Activated CD4-positive, alpha-beta memory T cell treated with anti-CD3 and anti-CD28 coated beads for 36 hours (primary cell): ENCODE measurements at regions not wholly inside any gene's neighbourhood (a gene's known extent, or its start where the extent isn't known, plus 50 kb on each side); places are given as distances from the start of the nearest gene placed in this dataset.
"Not testable (repeated sequence)": the region's sequence is repeated elsewhere in the genome, so short reads cannot be mapped to it uniquely, and the experiment has no call there.

ENCODE experiments used
- CTCF ChIA-PET: fragments of 350-600 bp; sonication (Branson Sonifier 250); formaldehyde crosslinking; loops from one replicate; lab custom pipeline; 2021; ENCODE audit warnings: antibody characterized with exemption, inconsistent platforms; lab: Charles Lee
- POLR2A ChIA-PET: fragments of 350-600 bp; sonication (Branson Sonifier 250); formaldehyde crosslinking; loops from one replicate; lab custom pipeline; 2021; ENCODE audit warnings: antibody characterized with exemption; lab: Charles Lee
- DNase-seq: peaks from one replicate; pipeline ENCODE4 v3.0.0-alpha.2; 2020
- H3K27ac Mint-ChIP-seq: one replicate; pipeline ENCODE4 v1.8.0; 2021; ENCODE audit warnings: mixed read lengths
- H3K27me3 Mint-ChIP-seq: one replicate; pipeline ENCODE4 v1.8.0; 2021; ENCODE audit warnings: mixed read lengths
- H3K36me3 Mint-ChIP-seq: one replicate; pipeline ENCODE4 v1.8.0; 2021; ENCODE audit warnings: mixed read lengths
- H3K4me1 Mint-ChIP-seq: one replicate; pipeline ENCODE4 v1.8.0; 2021; ENCODE audit warnings: low read depth, mixed read lengths
- H3K4me3 Mint-ChIP-seq: one replicate; pipeline ENCODE4 v1.8.0; 2021; ENCODE audit warnings: mild to moderate bottlenecking, mixed read lengths
- H3K9me3 Mint-ChIP-seq: one replicate; pipeline ENCODE4 v1.8.0; 2021; ENCODE audit warnings: mixed read lengths
- intact Hi-C: fragments of 100-400 bp; cut with micrococcal nuclease; formaldehyde crosslinking; loops from one replicate; pipeline ENCODE4 v1.15.1; 2023

- H3K36me3 Mint-ChIP-seq, POLR2A ChIA-PET, H3K4me1 Mint-ChIP-seq, H3K27ac Mint-ChIP-seq, H3K9me3 Mint-ChIP-seq, H3K27me3 Mint-ChIP-seq: not testable (repeated sequence)
- peak; percentile 90 for DNase-seq
- peak overlapping the region; percentile 70 for H3K4me3 Mint-ChIP-seq
- CTCF ChIA-PET = interaction anchor here (0.7 to 9.0 kb wide), 33 partner anchors 10 to 447 kb away, joined by 3 to 139 read pairs (median 4); partner anchors contain the start of gene LPIN3
- intact Hi-C loops = loop anchor here (1.0 to 10.0 kb wide), 4 partner anchors 126 to 726 kb away; partner anchors contain the start of gene LPIN3
Measured at GRCh38 chr20:40968816-40969562, 59.6 kb upstream of the TOP1 start.

GRCh38 chr20:40970218-40970617, 58.4 kb upstream of the TOP1 start:
- Mint-ChIP-seq H3K27me3 (peaks cover 6% of the 10 kb centered on the region), H3K4me1 (peaks cover 10% of the 10 kb centered on the region), H3K4me3 (no peak overlapping the region), H3K9me3 (no peaks in the 10 kb centered on the region), H3K36me3 (no peaks in the 10 kb centered on the region), H3K27ac (no peak overlapping the region)
- POLR2A ChIA-PET = no interaction called here
- intact Hi-C loops = no loop called here
- CTCF ChIA-PET = interaction anchor here (1.4 to 9.0 kb wide), 2 partner anchors 124 to 203 kb away, joined by 4 to 139 read pairs; no protein-coding TSS in a partner anchor
- DNase-seq = no peak

- Mint-ChIP-seq H3K9me3 (peaks cover 21% of the 10 kb centered on the region), H3K27ac (no peak overlapping the region), H3K27me3 (peaks cover 11% of the 10 kb centered on the region), H3K36me3 (peaks cover 13% of the 10 kb centered on the region), H3K4me1 (no peaks in the 10 kb centered on the region), H3K4me3 (no peak overlapping the region)
- no peak for DNase-seq
- POLR2A ChIA-PET = no interaction called here
- intact Hi-C loops = no loop called here
- CTCF ChIA-PET = interaction anchor here (4.7 kb wide), 1 partner anchor 118 kb away, joined by 16 read pairs; no protein-coding TSS in a partner anchor
Measured at GRCh38 chr20:40977218-40977617, 51.4 kb upstream of the TOP1 start.

- Mint-ChIP-seq H3K36me3 (peaks cover 13% of the 10 kb centered on the region), H3K4me3 (no peak overlapping the region), H3K27me3 (peaks cover 11% of the 10 kb centered on the region), H3K4me1 (no peaks in the 10 kb centered on the region), H3K9me3 (peaks cover 21% of the 10 kb centered on the region), H3K27ac (no peak overlapping the region)
- POLR2A ChIA-PET = no interaction called here
- no peak for DNase-seq
- CTCF ChIA-PET = interaction anchor here (1.4 to 4.7 kb wide), 4 partner anchors 10 to 156 kb away, joined by 3 to 16 read pairs (median 4); no protein-coding TSS in a partner anchor
- intact Hi-C loops = no loop called here
Measured at GRCh38 chr20:40978761-40979160, 49.9 kb upstream of the TOP1 start.
